ENCODE measurements at regions not wholly inside any gene's neighbourhood (a gene's known extent, or its start where the extent isn't known, plus 50 kb on each side); places are given as distances from the start of the nearest gene placed in this dataset.

DNA sequence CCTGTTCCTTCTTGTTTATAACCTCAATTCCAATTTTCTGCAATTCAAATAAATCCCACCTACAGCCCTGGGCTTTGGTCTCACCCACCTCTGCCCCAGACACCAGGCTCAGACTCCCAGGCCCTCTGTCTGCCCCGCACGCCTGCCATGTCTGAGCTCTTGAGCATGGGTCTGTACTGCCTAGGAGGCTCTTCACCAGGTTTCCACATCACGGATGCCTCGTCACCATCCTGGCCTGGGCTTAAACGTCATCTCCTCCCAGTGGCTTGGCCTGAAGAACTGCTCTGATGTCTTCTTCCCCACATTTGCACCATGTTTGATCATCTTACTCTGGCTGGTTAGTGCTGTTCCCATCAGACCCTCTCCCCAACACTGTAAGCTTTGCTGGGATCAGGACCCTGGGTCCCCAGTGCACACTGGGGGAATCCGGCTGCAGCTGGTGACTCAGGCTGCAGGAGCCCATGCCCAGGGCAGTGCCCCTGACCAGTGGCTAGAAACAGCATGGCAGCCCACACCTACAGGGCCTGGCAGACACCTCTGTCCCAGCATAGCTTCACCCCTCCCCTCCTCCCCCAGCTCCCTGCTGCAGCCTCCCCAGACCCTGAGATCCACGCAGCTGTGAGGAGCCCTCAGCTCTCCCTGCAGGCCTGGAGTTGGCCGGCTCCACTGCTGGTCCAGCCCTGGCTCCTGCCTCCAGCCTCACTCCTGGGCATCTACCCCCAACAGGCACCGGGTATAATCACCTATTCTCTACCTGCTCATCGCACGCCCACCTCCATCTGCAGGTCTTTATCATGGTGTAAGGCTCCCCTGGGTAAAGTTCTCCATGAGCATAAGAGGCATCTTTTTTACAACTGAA, 162.8 kb upstream of the NSMCE3 start:
- TF ChIP-seq POLR2A (IDR thresholded peaks at IDR 0.05), result no peak
- TF ChIP-seq CTCF (IDR thresholded peaks at IDR 0.05), result no peak
- Histone ChIP-seq H3K27me3 (no peaks in the 10 kb centered on the region), H3K4me3 (no peak overlapping the region), H3K9me3 (no peaks in the 10 kb centered on the region), H3K36me3 (no peaks in the 10 kb centered on the region), H3K27ac (no peak overlapping the region), H3K4me1 (no peaks in the 10 kb centered on the region)
- intact Hi-C loops (cut with DNase I; ENCODE audit: low total_unique reads), result no loop called here
- no peak for DNase-seq

DNA sequence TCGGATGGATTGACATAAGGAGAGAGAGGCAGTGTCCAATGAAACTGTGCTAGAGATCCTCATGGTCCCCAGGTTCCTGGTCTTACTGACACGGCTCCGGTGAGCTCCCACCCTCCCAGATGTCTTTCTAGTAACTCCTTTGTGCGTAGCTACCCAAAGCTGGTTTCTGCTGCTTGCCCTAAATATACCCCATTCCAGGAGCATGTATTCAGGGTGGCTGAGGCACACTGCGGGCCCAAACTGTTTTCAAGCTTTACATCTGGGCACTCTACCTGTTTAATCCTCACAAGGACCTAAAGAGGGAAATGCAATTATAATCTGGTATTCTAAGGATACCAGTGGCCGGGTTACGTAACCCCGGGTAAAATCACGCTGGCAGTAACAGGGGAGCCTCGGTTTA, 161.2 kb upstream of the NSMCE3 start:
- Histone ChIP-seq H3K36me3 (no peaks in the 10 kb centered on the region), H3K4me3 (no peak overlapping the region), H3K27me3 (no peaks in the 10 kb centered on the region), H3K27ac (no peak overlapping the region), H3K4me1 (no peaks in the 10 kb centered on the region), H3K9me3 (no peaks in the 10 kb centered on the region)
- DNase-seq, result no peak
- TF ChIP-seq POLR2A (IDR thresholded peaks at IDR 0.05), result no peak
- no peak for TF ChIP-seq CTCF (IDR thresholded peaks at IDR 0.05)
- intact Hi-C loops (cut with DNase I; ENCODE audit: low total_unique reads), result no loop called here

GRCh38 chr15:29430124-29430523, 160.5 kb upstream of the NSMCE3 start:
- intact Hi-C loops (cut with DNase I; ENCODE audit: low total_unique reads), result no loop called here
- DNase-seq, result no peak
- no peak overlapping the region for H3K4me3 ChIP-seq
- no peaks in the 10 kb centered on the region for H3K4me1 ChIP-seq
- no peaks in the 10 kb centered on the region for H3K36me3 ChIP-seq
- H3K27ac ChIP-seq, result no peak overlapping the region
- H3K27me3 ChIP-seq, result no peaks in the 10 kb centered on the region
- no peaks in the 10 kb centered on the region for H3K9me3 ChIP-seq
- TF ChIP-seq CTCF (IDR thresholded peaks at IDR 0.05) (no peak), POLR2A (IDR thresholded peaks at IDR 0.05) (no peak)

DNA sequence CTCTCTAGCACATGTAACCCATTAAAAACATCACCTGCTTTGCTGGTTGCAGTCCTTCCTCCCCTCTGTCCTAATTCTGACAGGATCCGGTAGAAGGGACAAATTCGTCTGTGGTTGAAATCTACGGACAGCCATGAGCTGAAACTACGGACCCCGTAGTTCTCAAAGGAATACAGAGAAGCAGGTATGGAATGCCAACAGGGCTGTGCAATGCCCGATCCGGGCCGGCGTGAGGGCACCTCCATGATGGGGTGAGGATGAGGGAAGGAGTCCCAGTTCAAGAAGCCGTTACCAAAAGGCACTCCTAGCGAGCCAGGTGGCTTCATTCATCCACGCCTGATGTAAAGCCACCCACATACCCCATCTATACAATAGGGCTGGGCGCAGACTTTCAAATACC, 160.0 kb upstream of the NSMCE3 start:
- H3K9me3 ChIP-seq, result no peaks in the 10 kb centered on the region
- intact Hi-C loops (cut with DNase I; ENCODE audit: low total_unique reads), result no loop called here
- no peak for DNase-seq
- no peaks in the 10 kb centered on the region for H3K4me1 ChIP-seq
- no peak overlapping the region for H3K4me3 ChIP-seq
- H3K27ac ChIP-seq, result no peak overlapping the region
- H3K36me3 ChIP-seq, result no peaks in the 10 kb centered on the region
- TF ChIP-seq CTCF (IDR thresholded peaks at IDR 0.05) (no peak), POLR2A (IDR thresholded peaks at IDR 0.05) (no peak)
- H3K27me3 ChIP-seq, result no peaks in the 10 kb centered on the region

GRCh38 chr15:29428925-29429573, 159.4 kb upstream of the NSMCE3 start:
- Histone ChIP-seq H3K4me3 (no peak overlapping the region), H3K27ac (no peak overlapping the region), H3K36me3 (no peaks in the 10 kb centered on the region), H3K9me3 (no peaks in the 10 kb centered on the region), H3K4me1 (no peaks in the 10 kb centered on the region), H3K27me3 (no peaks in the 10 kb centered on the region)
- TF ChIP-seq CTCF (IDR thresholded peaks at IDR 0.05), result no peak
- no peak for TF ChIP-seq POLR2A (IDR thresholded peaks at IDR 0.05)
- intact Hi-C loops (cut with DNase I; ENCODE audit: low total_unique reads), result no loop called here
- DNase-seq, result no peak
